ENCODE measurements at regions not wholly inside any gene's neighbourhood (a gene's known extent, or its start where the extent isn't known, plus 50 kb on each side); places are given as distances from the start of the nearest gene placed in this dataset.

DNA sequence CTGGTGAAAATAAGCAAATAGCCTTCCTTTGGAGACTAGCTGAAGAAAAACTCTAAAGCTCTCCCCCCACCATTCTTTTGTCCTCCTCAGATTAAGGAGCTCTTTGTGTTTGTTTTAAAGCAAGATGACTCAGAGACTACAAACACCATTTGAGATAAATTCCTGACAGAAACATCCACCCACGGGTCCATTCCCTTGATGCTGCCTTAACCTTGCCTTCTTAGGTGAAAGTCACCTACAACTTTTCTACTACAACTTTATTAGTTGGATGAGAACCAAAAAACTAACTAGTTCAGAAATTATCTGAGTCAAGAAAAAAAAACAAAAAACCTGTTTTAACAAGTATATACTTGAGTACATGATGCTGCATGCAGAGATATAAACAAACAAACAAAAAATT, 831.1 kb downstream of the NR2F1-AS1 start:
- TF ChIP-seq, protein P1, sequence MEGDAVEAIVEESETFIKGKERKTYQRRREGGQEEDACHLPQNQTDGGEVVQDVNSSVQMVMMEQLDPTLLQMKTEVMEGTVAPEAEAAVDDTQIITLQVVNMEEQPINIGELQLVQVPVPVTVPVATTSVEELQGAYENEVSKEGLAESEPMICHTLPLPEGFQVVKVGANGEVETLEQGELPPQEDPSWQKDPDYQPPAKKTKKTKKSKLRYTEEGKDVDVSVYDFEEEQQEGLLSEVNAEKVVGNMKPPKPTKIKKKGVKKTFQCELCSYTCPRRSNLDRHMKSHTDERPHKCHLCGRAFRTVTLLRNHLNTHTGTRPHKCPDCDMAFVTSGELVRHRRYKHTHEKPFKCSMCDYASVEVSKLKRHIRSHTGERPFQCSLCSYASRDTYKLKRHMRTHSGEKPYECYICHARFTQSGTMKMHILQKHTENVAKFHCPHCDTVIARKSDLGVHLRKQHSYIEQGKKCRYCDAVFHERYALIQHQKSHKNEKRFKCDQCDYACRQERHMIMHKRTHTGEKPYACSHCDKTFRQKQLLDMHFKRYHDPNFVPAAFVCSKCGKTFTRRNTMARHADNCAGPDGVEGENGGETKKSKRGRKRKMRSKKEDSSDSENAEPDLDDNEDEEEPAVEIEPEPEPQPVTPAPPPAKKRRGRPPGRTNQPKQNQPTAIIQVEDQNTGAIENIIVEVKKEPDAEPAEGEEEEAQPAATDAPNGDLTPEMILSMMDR (conservative IDR thresholded peaks at IDR 0.05 in 1 of 2, IDR thresholded peaks at IDR 0.05 in 1 of 2; ENCODE audit: extremely low read depth in 1 of 2, insufficient read depth in 1 of 2, low read depth in 1 of 2, low read length in 2 of 2) = no peak
- TF ChIP-seq EZH2 (IDR thresholded peaks at IDR 0.05; ENCODE audit: borderline replicate concordance, low read length) = no peak
